ENCODE measurements at regions not wholly inside any gene's neighbourhood (a gene's known extent, or its start where the extent isn't known, plus 50 kb on each side); places are given as distances from the start of the nearest gene placed in this dataset.

DNA sequence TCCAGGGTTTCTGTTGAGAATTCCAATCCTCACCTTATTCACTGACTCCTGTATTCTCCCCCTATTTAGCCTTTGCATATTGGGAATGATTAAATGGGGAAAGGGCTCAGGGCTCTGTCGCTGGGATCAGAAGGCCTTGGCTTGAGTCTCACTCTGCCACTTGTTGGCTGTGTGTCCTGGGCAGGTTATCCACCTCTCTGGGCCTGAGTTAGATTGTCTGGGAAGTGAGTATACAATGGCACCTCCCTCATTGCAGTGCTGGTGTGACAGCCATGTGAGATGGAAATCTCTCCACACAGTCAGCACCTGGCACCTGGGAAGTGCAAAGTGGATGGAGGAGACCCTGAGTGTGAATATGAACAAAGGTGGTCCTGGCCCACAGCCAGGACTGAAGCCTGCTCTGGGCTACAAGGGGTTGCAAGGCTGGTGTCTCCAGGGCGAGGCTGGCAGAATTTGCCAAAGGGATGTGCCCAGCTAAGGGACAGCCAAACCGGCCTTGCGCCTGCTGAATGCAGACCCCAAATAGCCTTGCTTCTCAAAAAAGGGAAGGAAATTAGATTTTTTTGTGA lies 200.0 kb upstream of the PMEPA1 start:
- Histone ChIP-seq H3K27ac (ENCODE audit: low read depth, low read length) (no peak overlapping the region), H3K27me3 (replicated peaks in 1 of 4; ENCODE audit: control insufficient read depth in 3 of 4, extremely low read depth in 1 of 4, insufficient read depth in 3 of 4, low read length in 3 of 4) (no peaks in the 10 kb centered on the region), H2BK20ac (ENCODE audit: low read length) (no peak overlapping the region), H2AFZ (ENCODE audit: low read length) (no peak overlapping the region), H3K23ac (ENCODE audit: insufficient read length) (no peak overlapping the region), H3K4me3 (ENCODE audit: extremely low read depth in 1 of 4, insufficient read depth in 2 of 4, low read depth in 3 of 4, low read length in 4 of 4) (no peak overlapping the region), H3K23me2 (ENCODE audit: low read depth, low read length) (no peaks in the 10 kb centered on the region), H3K9me3 (ENCODE audit: insufficient read depth in 2 of 2, low read depth in 1 of 2, low read length in 1 of 2) (no peaks in the 10 kb centered on the region), H4K8ac (ENCODE audit: extremely low read depth, insufficient read depth, low read length) (peak overlapping the region; percentile 29; the same call in 1 of the 2 replicates), H4K20me1 (replicated peaks in 1 of 2; ENCODE audit: control insufficient read depth in 1 of 2, insufficient read depth in 2 of 2, low read length in 2 of 2) (no peaks in the 10 kb centered on the region), H3K79me1 (ENCODE audit: low read depth, low read length) (no peaks in the 10 kb centered on the region), H3K4ac (replicated peaks; ENCODE audit: insufficient read length, low read depth, low read length) (no peak overlapping the region), H3K79me2 (ENCODE audit: control insufficient read depth in 1 of 2, insufficient read depth in 2 of 2, low read length in 2 of 2) (no peaks in the 10 kb centered on the region), H3K18ac (ENCODE audit: extremely low read depth, low read length) (no peak overlapping the region), H3K36me3 (ENCODE audit: control insufficient read depth in 2 of 4, insufficient read depth in 4 of 4, low read length in 3 of 4) (no peaks in the 10 kb centered on the region), H2BK15ac (ENCODE audit: low read length) (no peak overlapping the region), H2BK12ac (ENCODE audit: low read depth, low read length) (no peak overlapping the region), H2AK5ac (ENCODE audit: low read depth, low read length) (no peak overlapping the region), H3K4me2 (ENCODE audit: insufficient read depth in 1 of 2, low read depth in 2 of 2, low read length in 2 of 2) (no peak overlapping the region), H4K91ac (replicated peaks; ENCODE audit: insufficient read length, low read length) (no peak overlapping the region), H2BK120ac (replicated peaks; ENCODE audit: low read depth, low read length) (no peak overlapping the region), H3K4me1 (replicated peaks in 1 of 4; ENCODE audit: control insufficient read depth in 3 of 4, insufficient read depth in 4 of 4, low read length in 3 of 4) (0 out of 7 replicates have a peak, but pooled peaks cover 0 to 2% (median 0%) of the 10 kb centered on the region in 4 experiments), H3K9ac (replicated peaks in 1 of 4; ENCODE audit: extremely low read depth in 1 of 4, low read depth in 3 of 4, low read length in 3 of 4) (no peak overlapping the region), H3K14ac (ENCODE audit: insufficient read length) (no peak overlapping the region), H4K5ac (ENCODE audit: insufficient read length, low read depth, low read length) (no peak overlapping the region), H2BK5ac (ENCODE audit: low read depth, low read length) (no peak overlapping the region), H3K56ac (replicated peaks; ENCODE audit: insufficient read length, low read depth, low read length) (no peak overlapping the region)
- 95% methylated on average over 4 of the region's 4 CpGs; no CpG with 5 or more reads in 1 of the 2 experiments for WGBS, 2 experiments (ENCODE audit: extremely low coverage in 1 of 2, insufficient coverage in 1 of 2, insufficient read length in 1 of 2, insufficient replicate concordance in 2 of 2, low coverage in 1 of 2, low lambda C conversion rate in 2 of 2, missing lambda C conversion rate in 1 of 2)
- no peak for DNase-seq (ENCODE audit: low read depth in 1 of 2, low spot score in 2 of 2)
- no peak for FAIRE-seq
- ChIA-PET CTCF (ENCODE audit: partially characterized antibody) (no interaction called here), POLR2A (ENCODE audit: partially characterized antibody) (no interaction called here)
- TF ChIP-seq ZNF274 (IDR thresholded peaks at IDR 0.05; ENCODE audit: borderline replicate concordance, extremely low read depth, low read length) (no peak), JUND (IDR thresholded peaks at IDR 0.05; ENCODE audit: low read length) (no peak), SP4 (IDR thresholded peaks at IDR 0.05; ENCODE audit: low read length) (no peak), SUZ12 (IDR thresholded peaks at IDR 0.05; ENCODE audit: low read length) (no peak), TBP (IDR thresholded peaks at IDR 0.05; ENCODE audit: low read depth, low read length) (no peak), SIX5 (IDR thresholded peaks at IDR 0.05; ENCODE audit: low read depth, low read length) (no peak), GTF2F1 (IDR thresholded peaks at IDR 0.05; ENCODE audit: borderline replicate concordance, low read depth, low read length) (no peak), ASH2L (IDR thresholded peaks at IDR 0.05; ENCODE audit: low read length) (no peak), NANOG (IDR thresholded peaks at IDR 0.05; ENCODE audit: insufficient read depth, low read depth, low read length, poor library complexity, severe bottlenecking) (no peak), CHD1 (IDR thresholded peaks at IDR 0.05; ENCODE audit: low read depth, low read length) (no peak), HDAC6 (IDR thresholded peaks at IDR 0.05; ENCODE audit: low read depth, low read length) (no peak), KDM1A (IDR thresholded peaks at IDR 0.05; ENCODE audit: borderline replicate concordance, low read length) (no peak)
- TF ChIP-seq, protein P1, sequence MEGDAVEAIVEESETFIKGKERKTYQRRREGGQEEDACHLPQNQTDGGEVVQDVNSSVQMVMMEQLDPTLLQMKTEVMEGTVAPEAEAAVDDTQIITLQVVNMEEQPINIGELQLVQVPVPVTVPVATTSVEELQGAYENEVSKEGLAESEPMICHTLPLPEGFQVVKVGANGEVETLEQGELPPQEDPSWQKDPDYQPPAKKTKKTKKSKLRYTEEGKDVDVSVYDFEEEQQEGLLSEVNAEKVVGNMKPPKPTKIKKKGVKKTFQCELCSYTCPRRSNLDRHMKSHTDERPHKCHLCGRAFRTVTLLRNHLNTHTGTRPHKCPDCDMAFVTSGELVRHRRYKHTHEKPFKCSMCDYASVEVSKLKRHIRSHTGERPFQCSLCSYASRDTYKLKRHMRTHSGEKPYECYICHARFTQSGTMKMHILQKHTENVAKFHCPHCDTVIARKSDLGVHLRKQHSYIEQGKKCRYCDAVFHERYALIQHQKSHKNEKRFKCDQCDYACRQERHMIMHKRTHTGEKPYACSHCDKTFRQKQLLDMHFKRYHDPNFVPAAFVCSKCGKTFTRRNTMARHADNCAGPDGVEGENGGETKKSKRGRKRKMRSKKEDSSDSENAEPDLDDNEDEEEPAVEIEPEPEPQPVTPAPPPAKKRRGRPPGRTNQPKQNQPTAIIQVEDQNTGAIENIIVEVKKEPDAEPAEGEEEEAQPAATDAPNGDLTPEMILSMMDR (IDR thresholded peaks at IDR 0.05; ENCODE audit: control extremely low read depth in 1 of 3, insufficient read depth in 1 of 3, low read depth in 1 of 3, low read length in 3 of 3) = no peak

Data from H1 (cell line).